ENCODE measurements at regions not wholly inside any gene's neighbourhood (a gene's known extent, or its start where the extent isn't known, plus 50 kb on each side); places are given as distances from the start of the nearest gene placed in this dataset.

DNA sequence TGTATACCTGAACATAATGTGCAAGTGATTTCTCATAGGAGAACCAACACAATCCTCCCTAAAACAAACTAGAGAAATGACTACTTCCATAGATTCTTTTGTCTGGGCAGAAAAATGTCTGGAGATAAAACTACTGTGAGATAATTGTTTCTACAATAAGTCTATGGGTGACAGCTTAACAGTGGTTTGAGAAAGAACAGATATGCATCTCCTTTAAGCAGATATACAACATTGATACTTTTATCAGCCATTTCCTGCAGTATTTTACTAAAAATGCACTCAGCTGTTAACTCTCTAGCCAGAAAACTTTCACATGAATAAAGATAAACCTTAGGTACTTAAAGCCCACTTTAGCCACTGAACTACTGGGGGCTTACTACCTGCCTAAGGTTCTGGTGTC lies 1132.4 kb downstream of the EFNB2 start:
- DNase-seq: no peak

GRCh38 chr13:105395041-105395440 lies 1140.4 kb downstream of the EFNB2 start:
- no peak for DNase-seq

GRCh38 chr13:105389373-105389772 lies 1146.1 kb downstream of the EFNB2 start:
- DNase-seq: no peak

- DNase-seq: no peak
These were observed 1158.0 kb downstream of the EFNB2 start for GRCh38 chr13:105377452-105377851.

GRCh38 chr13:105370011-105370650 lies 1165.3 kb downstream of the EFNB2 start:
- no peak for DNase-seq

GRCh38 chr13:105368781-105369180 lies 1166.7 kb downstream of the EFNB2 start:
- DNase-seq: no peak

- no peak for DNase-seq
These were observed 1169.6 kb downstream of the EFNB2 start for GRCh38 chr13:105365831-105366230.

GRCh38 chr13:105365021-105365550 lies 1170.4 kb downstream of the EFNB2 start:
- no peak for DNase-seq

DNA sequence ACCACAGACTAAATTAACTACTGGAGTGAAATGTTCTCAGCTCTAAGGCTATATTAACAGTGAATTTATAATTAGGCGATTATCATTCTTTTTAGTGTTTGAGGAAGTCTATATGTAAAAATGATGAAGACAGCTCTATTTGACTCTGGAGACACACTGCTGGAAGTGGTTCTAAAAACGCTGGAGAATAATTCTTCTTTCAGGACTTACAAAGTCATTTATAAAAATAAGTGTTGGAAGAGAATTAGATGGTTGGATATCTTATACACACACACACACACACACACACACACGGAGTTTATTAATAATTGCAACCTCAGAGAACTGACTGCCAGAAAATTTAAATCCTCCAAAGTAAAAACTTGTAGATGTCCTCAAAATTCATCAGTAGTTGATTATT lies 1171.3 kb downstream of the EFNB2 start:
- DNase-seq: no peak

DNA sequence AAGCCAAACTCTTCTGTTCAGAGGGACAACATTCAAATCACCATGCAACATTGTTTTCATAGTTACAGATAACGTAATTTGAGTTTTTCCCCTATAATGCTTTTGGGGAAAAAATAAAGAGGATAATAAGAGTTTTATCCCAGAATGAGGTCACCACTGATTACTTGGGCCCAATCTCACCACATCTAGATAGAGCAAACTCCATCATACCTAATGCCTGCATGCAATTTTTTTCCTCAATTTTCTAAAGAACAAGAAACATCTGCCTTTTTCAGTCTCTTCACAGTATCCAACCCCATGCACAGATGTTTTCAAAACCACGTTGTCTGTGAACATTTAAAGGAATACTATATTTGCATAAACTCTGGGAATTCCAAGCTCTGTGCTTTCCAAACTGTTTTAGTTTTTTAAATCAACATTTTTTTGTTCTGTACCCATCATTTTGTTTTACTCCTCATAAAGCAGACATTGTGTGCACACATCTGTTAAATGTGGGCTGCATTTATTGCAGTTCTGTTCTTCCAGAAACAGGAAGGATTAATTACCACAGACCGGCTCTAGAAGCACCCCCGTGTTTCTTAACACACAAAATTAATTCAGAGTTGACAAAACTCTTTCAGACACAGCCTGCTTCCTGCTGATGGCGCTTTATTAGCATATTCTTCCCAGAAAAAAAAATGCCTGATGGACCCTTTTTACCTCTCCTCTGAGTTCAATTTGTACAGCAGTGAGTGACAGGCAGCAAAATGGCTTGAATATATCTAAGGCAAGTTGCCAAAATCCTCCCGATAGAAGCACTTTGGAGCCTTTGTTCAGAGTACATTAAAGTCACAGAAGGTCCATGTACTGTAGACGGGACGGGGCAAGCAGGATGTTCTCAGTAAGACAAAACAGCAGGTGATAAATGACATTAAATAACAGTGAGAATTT lies 1171.9 kb downstream of the EFNB2 start:
- DNase-seq: no peak

- no peak for DNase-seq
These were observed 1181.8 kb downstream of the EFNB2 start for GRCh38 chr13:105353654-105354053.

DNA sequence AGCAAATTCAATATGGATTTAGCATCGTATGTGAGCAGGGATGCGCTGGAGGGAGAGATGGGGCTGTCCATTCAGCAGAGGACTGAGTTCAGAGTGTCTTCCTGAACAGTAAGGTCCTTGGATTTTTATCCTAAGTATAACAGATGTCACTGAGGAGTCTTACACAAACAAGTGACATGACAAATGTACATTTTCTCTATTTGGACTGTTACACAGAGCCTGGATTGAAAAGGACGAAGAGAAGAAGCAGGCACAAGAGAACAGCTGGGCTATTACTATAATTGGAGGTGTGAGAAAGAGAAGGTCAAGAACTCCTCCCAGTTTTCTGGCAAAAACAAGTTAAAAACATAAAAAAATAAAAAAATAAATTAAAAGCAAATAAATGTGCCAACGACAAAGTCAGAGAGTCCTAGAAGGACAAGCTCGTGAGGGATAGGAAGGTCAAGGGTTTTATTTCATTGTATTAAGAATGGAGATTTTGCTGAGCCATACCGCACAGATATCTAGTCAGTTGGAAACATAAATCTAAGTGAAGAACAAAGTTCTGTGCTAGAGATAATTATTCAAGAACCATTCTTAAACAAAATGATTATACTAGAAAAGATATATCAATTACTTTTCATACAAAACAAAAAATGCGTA lies 1186.3 kb downstream of the EFNB2 start:
- no peak for DNase-seq

- no peak for DNase-seq
These were observed 1189.2 kb downstream of the EFNB2 start for GRCh38 chr13:105346141-105346775.

GRCh38 chr13:105345730-105346129 lies 1189.7 kb downstream of the EFNB2 start:
- DNase-seq: no peak

DNA sequence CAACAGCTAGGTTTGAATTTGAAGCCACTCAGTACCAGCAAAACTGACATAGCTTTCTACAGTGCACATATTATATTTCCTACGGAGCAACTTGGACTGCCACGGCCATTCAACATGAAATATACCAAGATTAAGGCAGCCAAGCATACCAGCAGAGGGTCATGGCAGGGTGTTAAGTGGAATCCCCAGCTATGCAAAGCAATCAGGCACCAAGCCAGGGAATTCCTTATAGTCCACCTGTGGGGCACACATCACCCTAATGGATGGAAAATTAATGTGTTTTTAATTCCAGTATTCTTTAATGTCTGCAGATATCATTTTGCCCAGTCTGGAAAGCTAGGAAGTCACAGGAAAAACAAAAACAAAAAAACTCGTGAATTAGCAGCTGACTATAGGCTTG lies 1190.3 kb downstream of the EFNB2 start:
- no peak for DNase-seq

DNA sequence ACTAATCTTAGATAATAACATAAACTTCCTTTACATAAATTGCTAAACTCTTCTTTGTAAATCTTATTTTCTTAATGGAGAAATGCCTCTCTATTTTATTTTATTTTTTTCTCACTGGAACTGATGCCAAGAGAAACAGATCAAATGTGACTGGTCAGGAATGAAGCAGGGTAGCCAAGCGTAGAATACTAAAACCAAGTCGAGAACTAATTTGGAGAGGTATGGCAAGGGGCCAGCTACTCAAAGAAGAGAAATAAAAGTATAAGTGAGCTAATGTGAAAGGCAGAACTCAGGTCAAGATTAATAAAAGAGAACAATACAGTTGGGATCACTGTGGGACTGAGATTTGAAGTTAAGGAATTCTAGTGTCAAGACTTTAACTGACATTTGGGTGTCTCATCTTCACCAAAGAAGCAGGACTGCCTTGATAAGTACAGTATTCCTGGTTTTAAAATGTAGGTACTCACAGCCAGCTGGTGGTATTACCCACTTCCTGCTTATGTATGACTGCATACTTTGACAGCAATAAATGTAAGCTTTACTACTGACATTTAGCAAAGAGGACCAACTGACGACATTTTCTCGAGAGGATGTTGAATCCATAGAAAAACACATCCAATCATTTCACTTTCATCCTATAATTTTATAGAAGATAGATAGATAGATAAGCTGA lies 1192.2 kb downstream of the EFNB2 start:
- DNase-seq: no peak

- no peak for DNase-seq
These were observed 1193.1 kb downstream of the EFNB2 start for GRCh38 chr13:105342281-105342820.

DNA sequence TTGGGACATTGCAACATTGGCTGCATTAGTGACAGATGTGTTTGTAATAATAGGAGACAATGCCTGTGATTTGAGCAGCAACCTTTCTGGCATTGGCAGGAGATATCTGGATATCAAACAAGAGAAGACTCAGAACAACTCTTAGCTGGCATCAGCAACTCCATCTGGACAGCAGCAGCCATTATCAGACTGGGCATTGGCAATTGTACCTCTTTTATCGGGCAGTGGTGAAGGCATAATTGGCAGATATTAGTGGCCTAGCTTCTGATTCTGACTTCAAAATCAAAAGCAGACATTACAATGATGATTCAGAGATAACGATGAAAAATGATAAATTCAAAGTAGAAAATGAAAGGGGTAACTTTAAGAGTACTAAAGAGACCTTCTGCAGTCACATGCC lies 1193.7 kb downstream of the EFNB2 start:
- no peak for DNase-seq

GRCh38 chr13:105341256-105341655 lies 1194.2 kb downstream of the EFNB2 start:
- no peak for DNase-seq

GRCh38 chr13:105340061-105340606 lies 1195.3 kb downstream of the EFNB2 start:
- DNase-seq: no peak

DNA sequence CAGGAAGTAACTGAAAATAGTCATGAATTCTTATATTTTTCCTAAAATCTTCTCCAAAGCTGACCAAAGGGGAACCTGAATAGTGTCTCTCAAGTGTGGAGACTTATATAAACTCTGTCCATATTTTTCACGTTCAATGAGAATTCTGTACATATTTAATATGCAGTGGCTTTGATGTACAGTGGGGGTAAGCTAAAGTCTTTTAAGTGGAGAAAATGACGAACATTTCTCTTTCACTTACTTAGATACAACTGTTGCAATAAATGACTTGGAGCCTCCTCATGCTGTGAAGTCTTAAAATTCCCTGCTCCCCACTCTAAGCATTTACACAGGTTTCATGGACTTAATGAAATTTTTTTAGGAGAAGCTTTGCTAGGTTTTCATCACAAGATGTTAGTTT lies 1196.7 kb downstream of the EFNB2 start:
- no peak for DNase-seq

- DNase-seq: no peak
These were observed 1197.5 kb downstream of the EFNB2 start for GRCh38 chr13:105338006-105338405.
